ENCODE measurements at regions not wholly inside any gene's neighbourhood (a gene's known extent, or its start where the extent isn't known, plus 50 kb on each side); places are given as distances from the start of the nearest gene placed in this dataset.

DNA sequence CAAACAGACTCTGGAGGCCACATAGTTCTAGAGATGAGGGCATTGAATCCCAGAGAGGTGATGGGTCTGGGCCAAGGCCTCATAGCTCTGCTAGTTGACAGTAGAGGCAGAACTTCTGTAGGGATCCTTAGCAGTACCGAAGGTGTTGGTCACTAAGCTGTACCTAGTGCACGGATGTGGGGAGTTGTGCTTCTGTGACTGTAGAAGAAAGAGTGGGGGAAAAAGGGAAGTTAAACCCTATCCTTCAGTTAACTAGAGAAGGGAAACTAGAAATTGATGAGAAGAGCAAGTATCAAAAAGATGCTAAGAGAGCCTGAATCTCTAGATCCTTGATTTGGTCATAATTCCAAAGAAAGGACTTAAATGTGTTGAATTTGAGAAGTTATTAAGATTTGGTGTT lies 186.7 kb downstream of the NFKBIZ start (continued):
- TF ChIP-seq, protein P1, sequence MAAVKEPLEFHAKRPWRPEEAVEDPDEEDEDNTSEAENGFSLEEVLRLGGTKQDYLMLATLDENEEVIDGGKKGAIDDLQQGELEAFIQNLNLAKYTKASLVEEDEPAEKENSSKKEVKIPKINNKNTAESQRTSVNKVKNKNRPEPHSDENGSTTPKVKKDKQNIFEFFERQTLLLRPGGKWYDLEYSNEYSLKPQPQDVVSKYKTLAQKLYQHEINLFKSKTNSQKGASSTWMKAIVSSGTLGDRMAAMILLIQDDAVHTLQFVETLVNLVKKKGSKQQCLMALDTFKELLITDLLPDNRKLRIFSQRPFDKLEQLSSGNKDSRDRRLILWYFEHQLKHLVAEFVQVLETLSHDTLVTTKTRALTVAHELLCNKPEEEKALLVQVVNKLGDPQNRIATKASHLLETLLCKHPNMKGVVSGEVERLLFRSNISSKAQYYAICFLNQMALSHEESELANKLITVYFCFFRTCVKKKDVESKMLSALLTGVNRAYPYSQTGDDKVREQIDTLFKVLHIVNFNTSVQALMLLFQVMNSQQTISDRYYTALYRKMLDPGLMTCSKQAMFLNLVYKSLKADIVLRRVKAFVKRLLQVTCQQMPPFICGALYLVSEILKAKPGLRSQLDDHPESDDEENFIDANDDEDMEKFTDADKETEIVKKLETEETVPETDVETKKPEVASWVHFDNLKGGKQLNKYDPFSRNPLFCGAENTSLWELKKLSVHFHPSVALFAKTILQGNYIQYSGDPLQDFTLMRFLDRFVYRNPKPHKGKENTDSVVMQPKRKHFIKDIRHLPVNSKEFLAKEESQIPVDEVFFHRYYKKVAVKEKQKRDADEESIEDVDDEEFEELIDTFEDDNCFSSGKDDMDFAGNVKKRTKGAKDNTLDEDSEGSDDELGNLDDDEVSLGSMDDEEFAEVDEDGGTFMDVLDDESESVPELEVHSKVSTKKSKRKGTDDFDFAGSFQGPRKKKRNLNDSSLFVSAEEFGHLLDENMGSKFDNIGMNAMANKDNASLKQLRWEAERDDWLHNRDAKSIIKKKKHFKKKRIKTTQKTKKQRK (IDR thresholded peaks at IDR 0.05; ENCODE audit: low read depth, low read length) = no peak
- TF ChIP-seq, protein P2, sequence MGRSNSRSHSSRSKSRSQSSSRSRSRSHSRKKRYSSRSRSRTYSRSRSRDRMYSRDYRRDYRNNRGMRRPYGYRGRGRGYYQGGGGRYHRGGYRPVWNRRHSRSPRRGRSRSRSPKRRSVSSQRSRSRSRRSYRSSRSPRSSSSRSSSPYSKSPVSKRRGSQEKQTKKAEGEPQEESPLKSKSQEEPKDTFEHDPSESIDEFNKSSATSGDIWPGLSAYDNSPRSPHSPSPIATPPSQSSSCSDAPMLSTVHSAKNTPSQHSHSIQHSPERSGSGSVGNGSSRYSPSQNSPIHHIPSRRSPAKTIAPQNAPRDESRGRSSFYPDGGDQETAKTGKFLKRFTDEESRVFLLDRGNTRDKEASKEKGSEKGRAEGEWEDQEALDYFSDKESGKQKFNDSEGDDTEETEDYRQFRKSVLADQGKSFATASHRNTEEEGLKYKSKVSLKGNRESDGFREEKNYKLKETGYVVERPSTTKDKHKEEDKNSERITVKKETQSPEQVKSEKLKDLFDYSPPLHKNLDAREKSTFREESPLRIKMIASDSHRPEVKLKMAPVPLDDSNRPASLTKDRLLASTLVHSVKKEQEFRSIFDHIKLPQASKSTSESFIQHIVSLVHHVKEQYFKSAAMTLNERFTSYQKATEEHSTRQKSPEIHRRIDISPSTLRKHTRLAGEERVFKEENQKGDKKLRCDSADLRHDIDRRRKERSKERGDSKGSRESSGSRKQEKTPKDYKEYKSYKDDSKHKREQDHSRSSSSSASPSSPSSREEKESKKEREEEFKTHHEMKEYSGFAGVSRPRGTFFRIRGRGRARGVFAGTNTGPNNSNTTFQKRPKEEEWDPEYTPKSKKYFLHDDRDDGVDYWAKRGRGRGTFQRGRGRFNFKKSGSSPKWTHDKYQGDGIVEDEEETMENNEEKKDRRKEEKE (IDR thresholded peaks at IDR 0.05) = no peak
- TF ChIP-seq, protein P3, sequence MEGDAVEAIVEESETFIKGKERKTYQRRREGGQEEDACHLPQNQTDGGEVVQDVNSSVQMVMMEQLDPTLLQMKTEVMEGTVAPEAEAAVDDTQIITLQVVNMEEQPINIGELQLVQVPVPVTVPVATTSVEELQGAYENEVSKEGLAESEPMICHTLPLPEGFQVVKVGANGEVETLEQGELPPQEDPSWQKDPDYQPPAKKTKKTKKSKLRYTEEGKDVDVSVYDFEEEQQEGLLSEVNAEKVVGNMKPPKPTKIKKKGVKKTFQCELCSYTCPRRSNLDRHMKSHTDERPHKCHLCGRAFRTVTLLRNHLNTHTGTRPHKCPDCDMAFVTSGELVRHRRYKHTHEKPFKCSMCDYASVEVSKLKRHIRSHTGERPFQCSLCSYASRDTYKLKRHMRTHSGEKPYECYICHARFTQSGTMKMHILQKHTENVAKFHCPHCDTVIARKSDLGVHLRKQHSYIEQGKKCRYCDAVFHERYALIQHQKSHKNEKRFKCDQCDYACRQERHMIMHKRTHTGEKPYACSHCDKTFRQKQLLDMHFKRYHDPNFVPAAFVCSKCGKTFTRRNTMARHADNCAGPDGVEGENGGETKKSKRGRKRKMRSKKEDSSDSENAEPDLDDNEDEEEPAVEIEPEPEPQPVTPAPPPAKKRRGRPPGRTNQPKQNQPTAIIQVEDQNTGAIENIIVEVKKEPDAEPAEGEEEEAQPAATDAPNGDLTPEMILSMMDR (IDR thresholded peaks at IDR 0.05 in 2 of 3, conservative IDR thresholded peaks at IDR 0.05 in 1 of 3; ENCODE audit: control insufficient read depth in 2 of 3, extremely low read depth in 1 of 3, insufficient read depth in 1 of 3, low read depth in 3 of 3, low read length in 3 of 3) = no peak
- no peak for TF ChIP-seq MYB (IDR thresholded peaks at IDR 0.05; ENCODE audit: borderline replicate concordance, low read depth, low read length)
- TF ChIP-seq, protein P4, sequence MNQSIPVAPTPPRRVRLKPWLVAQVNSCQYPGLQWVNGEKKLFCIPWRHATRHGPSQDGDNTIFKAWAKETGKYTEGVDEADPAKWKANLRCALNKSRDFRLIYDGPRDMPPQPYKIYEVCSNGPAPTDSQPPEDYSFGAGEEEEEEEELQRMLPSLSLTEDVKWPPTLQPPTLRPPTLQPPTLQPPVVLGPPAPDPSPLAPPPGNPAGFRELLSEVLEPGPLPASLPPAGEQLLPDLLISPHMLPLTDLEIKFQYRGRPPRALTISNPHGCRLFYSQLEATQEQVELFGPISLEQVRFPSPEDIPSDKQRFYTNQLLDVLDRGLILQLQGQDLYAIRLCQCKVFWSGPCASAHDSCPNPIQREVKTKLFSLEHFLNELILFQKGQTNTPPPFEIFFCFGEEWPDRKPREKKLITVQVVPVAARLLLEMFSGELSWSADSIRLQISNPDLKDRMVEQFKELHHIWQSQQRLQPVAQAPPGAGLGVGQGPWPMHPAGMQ (IDR thresholded peaks at IDR 0.05; ENCODE audit: borderline replicate concordance) = no peak
- TF ChIP-seq KLF5 (IDR thresholded peaks at IDR 0.05; ENCODE audit: partially characterized antibody) = no peak
- TF ChIP-seq NR2C1 (IDR thresholded peaks at IDR 0.05) = no peak
- no peak for TF ChIP-seq ZNF217 (IDR thresholded peaks at IDR 0.05)
- no peak for TF ChIP-seq SREBF2 (IDR thresholded peaks at IDR 0.05; ENCODE audit: low read length)
- peak; percentile 29; the same call in 1 of the 2 replicates for TF ChIP-seq MTA2 (IDR thresholded peaks at IDR 0.05; ENCODE audit: low read depth)
- no peak for TF ChIP-seq TBL1XR1 (IDR thresholded peaks at IDR 0.05; ENCODE audit: low read depth, low read length)
- no peak for TF ChIP-seq CBFB (IDR thresholded peaks at IDR 0.05; ENCODE audit: low read depth)
- TF ChIP-seq IKZF2 (IDR thresholded peaks at IDR 0.05) = peak; percentile 46 to 59; a peak in 3 of 4 replicates
- TF ChIP-seq, protein P5, sequence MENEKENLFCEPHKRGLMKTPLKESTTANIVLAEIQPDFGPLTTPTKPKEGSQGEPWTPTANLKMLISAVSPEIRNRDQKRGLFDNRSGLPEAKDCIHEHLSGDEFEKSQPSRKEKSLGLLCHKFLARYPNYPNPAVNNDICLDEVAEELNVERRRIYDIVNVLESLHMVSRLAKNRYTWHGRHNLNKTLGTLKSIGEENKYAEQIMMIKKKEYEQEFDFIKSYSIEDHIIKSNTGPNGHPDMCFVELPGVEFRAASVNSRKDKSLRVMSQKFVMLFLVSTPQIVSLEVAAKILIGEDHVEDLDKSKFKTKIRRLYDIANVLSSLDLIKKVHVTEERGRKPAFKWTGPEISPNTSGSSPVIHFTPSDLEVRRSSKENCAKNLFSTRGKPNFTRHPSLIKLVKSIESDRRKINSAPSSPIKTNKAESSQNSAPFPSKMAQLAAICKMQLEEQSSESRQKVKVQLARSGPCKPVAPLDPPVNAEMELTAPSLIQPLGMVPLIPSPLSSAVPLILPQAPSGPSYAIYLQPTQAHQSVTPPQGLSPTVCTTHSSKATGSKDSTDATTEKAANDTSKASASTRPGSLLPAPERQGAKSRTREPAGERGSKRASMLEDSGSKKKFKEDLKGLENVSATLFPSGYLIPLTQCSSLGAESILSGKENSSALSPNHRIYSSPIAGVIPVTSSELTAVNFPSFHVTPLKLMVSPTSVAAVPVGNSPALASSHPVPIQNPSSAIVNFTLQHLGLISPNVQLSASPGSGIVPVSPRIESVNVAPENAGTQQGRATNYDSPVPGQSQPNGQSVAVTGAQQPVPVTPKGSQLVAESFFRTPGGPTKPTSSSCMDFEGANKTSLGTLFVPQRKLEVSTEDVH (IDR thresholded peaks at IDR 0.05; ENCODE audit: low read depth, partially characterized antibody) = no peak
- TF ChIP-seq PML (IDR thresholded peaks at IDR 0.05; ENCODE audit: low read length) = no peak
- TF ChIP-seq, protein P6, sequence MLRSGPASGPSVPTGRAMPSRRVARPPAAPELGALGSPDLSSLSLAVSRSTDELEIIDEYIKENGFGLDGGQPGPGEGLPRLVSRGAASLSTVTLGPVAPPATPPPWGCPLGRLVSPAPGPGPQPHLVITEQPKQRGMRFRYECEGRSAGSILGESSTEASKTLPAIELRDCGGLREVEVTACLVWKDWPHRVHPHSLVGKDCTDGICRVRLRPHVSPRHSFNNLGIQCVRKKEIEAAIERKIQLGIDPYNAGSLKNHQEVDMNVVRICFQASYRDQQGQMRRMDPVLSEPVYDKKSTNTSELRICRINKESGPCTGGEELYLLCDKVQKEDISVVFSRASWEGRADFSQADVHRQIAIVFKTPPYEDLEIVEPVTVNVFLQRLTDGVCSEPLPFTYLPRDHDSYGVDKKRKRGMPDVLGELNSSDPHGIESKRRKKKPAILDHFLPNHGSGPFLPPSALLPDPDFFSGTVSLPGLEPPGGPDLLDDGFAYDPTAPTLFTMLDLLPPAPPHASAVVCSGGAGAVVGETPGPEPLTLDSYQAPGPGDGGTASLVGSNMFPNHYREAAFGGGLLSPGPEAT (IDR thresholded peaks at IDR 0.05; ENCODE audit: low read depth) = 0 out of 2 replicates have a peak, but pooled peaks have one; percentile 47
- TF ChIP-seq DPF2 (IDR thresholded peaks at IDR 0.05) = 0 out of 2 replicates have a peak, but pooled peaks have one; percentile 13
